ENCODE measurements at regions not wholly inside any gene's neighbourhood (a gene's known extent, or its start where the extent isn't known, plus 50 kb on each side); places are given as distances from the start of the nearest gene placed in this dataset.
"Not testable (repeated sequence)": the region's sequence is repeated elsewhere in the genome, so short reads cannot be mapped to it uniquely, and the experiment has no call there.

DNA sequence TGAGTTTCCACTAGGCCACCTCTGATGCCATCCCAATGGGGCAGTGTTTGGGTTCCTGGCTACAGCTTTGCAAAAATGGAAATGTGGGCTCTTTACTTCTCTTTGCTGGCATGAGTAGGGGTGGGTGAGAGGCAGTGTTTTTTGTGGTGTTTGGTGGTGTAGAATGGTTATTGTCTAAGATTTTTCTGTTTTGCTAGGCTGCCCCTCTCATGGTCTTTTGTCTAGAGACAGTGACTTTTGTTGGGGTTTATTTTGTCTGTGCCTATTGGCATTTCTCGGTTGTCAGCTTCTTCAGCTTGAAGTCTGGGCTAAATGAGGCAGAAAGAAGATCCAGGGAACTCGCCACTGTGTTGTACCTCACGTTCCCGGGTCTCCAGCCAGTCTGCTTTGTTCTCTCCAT lies 112.1 kb downstream of the CENPF start:
- no peak for DNase-seq

DNA sequence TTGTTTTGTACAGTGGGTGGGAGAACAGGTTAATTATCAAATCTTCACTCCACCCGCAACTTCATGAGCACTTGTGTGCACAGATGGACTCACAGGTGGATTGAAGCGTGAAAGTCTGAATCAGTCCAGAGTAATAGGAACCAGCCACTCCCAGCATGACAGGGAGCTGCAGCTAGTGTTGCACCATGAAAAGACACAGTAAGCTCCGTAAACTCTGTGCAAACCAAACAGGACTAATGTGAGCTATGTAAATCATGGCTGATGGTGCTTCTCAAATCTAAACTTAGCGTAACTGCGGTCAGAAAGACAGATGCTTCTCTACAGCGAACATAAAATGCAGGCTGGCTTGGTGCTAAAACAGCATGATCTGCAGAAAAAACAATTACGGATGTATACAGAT lies 114.4 kb downstream of the CENPF start:
- DNase-seq, result no peak

GRCh38 chr1:214718724-214719123 lies 115.7 kb downstream of the CENPF start:
- DNase-seq, result no peak

DNA sequence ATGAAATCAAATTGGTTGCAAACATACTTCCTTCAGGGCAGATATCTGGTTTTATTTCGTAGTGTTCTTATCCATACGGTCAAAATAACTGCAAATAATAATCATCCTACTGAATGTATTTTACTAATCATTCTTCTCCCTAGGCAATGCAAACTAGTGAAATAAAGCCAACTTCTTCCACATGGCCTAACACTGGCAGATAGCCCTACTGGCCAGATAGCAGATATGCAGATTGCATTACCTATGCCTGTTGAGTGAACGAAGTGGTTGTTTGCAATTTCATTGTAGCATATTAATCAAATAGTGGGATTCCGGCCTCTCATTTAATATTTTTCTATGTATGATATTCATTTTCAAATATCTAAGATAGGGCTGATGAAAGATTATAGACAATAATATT lies 116.2 kb downstream of the CENPF start:
- DNase-seq, result no peak

- DNase-seq, result no peak
Observed at GRCh38 chr1:214720561-214720960, 117.6 kb downstream of the CENPF start.

GRCh38 chr1:214727274-214727673 lies 124.3 kb downstream of the CENPF start:
- no peak for DNase-seq

- DNase-seq, result no peak
Observed at GRCh38 chr1:214739621-214740238, 136.7 kb downstream of the CENPF start.

- DNase-seq, result no peak
Observed at GRCh38 chr1:214740471-214740870, 137.5 kb downstream of the CENPF start.

DNA sequence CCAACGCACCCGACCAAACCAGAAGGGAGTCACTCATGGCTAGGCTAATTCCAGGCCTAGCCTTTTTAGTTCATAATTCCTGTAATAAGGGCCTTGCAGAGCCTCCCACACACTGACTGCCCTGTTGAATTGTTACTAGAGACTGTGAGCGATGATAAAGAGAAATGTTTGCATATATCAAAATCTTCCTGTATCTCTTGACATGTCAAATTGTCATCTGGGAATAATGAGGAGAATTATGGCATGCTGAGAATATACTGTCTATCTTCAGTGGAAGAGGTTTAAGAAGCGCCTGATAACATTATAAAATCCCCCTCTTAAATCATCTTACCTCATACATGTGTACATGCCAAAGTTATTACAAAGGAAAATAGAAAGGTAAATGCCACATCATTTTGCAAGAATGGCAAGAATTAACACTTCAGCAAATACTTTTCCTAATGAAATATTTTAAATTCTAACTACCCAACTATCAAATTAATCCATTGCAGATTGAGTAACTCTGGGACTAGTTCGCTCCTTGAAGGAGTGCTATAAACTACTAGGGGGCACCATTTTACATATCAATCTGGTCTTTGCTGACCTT lies 144.1 kb downstream of the CENPF start:
- DNase-seq, result no peak

DNA sequence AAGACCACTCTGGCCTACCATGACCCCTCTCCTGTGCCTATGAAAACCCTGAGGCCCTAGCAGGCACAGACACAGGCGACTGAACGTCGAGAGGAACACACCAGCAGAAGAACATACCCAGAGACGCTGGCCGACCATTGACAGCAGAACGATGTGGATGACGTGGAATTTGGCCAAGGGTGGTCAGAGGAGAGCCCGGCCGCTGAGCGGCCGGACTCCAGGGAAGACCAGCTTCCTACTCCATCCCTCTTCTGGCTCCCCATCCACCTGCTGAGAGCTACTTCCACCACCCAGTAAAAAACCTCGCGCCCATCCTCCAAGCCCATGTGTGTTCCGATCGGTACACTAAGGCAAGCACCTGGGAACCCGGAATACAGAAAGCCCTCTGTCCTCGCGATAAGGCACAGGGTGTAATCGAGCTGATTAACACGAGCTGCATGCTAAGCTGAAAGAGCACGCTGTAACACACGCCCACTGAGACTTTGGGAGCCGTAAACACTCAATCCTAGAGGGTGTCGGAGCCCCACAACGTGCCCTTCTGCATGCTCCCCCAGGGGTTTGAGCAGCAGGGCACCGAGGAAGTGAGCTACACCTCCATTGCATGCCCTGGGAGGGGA lies 150.3 kb downstream of the CENPF start:
- no peak for DNase-seq

GRCh38 chr1:214761030-214761429 lies 158.0 kb downstream of the CENPF start:
- DNase-seq, result no peak

GRCh38 chr1:214762902-214763301 lies 159.9 kb downstream of the CENPF start:
- DNase-seq, result no peak

DNA sequence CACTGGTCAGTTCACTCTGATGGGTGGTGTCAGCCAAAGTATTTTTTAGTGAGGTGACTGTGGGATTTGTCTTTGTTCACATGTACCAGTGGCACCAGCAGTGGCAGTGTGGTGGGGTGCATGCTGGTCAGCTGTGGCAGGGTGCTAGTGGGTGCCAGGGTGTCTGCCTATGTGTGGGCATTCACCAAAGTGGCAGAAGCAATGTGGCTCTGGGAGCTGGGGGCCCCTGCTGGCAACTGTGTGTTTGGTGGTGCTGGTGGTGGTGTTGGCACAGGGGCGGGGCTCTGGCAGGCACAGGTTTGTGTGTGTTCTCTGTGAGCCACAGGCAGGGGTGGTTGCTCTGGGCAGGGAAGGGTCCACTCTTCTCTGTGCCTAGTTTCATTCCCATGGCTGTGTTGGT lies 161.5 kb downstream of the CENPF start:
- no peak for DNase-seq

GRCh38 chr1:214767221-214767620 lies 164.2 kb downstream of the CENPF start:
- no peak for DNase-seq

GRCh38 chr1:214769666-214770065 lies 166.7 kb downstream of the CENPF start:
- DNase-seq, result not testable (repeated sequence)

DNA sequence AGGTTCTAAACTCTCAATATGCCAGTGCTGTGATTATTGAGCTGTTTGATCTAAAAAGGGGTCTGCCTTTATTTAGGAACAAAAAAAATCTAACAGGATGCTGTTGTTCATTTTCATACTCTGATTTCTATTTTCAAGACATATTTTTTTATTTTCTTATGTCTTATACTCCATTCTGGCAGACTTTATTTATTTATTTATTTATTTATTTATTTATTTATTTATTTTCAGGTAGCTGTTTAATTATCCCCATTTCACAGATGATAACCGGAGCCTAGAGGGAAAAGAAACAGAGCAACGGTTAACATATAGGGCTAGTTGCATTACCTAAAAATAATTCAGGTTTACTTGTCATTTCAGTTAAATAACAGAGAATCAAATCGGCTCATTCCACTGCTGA lies 174.4 kb downstream of the CENPF start:
- no peak for DNase-seq

DNA sequence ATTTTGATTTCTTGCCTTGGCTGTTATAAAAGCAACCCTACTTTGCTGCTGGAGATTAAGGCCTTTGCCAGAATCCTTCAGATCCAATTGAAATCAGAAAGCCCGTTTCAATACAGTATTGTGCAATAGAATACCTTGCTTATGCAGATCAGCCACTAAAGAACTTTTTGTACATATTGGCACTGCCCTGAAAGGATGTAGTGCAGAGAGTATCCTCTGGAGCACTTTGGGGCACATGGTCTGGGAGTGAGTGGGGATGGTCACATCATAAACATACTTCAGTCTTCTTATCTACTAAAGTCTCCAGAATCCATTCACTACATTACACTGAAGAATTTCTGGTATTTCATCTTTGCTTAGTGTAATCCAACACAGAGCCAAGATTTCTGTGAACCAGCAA lies 189.0 kb downstream of the CENPF start:
- no peak for DNase-seq

DNA sequence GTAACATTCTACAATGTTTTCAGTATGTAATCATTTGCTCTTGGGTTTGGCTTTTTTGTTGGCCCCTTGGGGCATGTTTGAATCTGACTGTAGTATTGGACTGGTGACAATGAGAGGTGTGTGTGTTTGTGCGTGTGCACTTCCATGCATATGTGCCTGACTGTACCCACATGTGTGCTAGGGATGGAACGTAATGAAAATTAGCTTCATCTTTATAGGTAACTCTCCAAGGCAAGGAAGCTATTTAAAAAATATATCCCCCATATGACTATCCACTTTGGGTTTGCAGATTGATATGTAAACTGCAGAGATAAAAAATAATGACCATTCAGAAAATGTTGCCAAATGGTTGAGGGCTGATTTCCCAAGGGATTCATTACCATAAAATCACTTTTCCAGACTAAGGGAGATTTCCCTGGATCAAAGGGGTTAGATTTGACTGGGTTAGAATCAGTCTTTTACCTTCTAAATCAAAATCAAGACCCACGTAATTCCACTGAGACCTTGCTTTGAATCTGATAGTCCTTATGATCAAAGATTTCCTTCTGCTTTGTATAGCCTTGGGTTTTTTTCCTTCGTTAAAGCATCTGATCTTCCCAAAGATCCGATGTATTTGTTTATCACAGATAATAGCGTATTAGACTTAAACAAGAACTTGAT lies 189.7 kb downstream of the CENPF start:
- no peak for DNase-seq

DNA sequence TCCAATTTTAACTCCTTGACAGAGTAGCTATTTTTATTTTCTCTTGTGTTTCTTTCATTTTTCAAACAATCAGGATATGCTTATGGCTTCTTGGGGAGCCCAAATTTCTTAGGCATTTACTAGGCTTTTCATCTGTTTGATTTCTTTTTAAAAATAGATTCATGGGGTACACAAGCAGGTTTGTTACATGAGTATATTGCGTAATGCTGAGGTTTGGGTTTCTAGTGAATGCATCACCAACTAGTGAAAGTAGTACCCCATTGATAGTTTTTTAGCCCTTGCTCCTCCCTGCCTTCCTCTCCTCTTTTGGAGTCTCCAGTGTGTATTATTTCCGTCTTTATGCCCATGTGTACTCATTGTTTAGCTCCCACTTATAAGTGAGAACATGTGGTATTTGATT lies 190.7 kb downstream of the CENPF start:
- no peak for DNase-seq

GRCh38 chr1:214801191-214801590 lies 198.2 kb downstream of the CENPF start:
- no peak for DNase-seq

DNA sequence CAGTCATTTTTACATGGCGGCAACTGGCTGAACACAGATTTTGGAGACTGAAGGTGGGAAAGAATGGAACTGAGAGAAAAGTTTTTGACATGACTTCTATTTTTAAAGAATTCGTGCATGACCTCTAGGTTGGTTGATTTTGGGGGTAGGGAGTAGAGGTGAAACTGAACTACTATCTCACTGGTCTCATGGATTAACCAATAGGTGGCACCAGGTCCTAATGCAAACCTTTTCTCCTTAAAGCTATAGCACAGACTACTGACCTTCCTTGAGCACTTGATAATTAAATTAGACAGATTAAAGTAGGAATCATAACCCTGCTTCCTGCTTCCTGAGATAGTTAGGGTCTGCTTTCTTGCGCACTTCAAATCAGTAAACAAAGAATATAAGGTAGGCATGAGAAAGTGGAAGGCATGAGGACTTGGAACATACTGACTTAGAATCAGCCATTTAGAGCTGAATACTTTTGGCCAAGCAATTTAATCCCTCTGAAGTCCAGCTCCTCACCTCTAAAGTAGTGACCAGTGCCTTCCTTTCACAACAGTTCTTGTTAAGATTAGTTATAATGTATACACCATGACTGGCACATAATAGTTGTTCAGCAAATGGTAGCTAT lies 206.0 kb downstream of the CENPF start:
- DNase-seq, result no peak

DNA sequence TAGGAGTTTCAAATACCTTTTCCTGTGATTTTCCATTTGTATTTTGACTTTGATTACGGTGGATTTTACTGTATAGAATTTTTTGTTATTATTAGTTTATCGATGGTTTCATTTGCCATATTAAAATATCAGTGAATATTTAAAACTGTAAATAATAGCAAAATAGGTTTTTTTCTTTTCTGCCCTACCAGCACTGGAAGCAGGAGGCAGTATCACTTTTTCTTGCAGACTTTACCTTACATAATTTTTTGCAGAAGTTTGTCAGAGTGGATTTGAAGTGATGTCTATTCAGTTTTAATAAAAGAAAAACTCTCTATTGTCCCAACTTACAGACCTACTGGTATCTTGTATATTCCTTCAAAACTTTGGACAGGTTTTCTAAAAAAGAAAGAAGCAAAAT lies 213.6 kb downstream of the CENPF start:
- DNase-seq, result no peak

DNA sequence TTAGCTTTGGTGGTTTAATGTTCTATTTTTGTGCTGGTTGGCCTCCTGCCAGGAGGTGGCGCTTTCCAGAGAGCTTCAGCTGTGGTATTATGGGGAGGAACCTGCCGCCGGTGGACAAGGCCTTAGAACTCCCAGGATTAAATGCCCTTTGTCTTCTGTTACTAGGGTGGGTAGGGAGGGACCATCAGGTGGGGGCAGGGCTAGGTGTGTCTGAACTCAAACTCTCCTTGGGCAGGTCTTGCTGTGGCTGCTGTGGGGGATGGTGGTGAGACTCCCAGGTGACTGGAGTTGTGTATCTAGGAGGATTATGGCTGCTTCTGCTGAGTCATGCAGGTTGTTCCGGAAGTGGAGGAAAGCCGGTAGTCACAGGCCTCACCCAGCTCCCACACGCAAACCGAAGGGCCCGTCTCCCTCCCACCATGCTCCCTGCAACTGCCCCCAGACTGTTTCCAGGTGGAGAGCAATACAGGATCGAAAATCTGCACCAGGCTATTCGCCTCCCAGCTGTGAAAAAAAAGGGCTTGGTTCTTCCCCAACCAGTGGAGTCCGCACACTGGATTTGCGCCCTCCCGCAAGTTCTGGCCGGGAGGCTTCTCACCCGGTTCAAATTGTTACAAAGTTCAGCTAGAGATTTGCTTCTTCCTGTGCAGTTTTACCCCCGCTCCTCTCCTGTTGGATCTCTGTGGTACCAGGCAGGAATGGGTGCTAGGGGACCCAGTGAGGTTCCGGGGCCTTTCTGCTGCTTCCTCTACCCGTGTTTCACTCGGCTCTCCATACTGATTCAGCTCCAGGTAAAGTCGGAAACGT lies 220.5 kb downstream of the CENPF start:
- DNase-seq, result peak in 1 of 2 donors; percentile 3

All from inflammatory macrophage (primary cell).